Neural cell (in vitro differentiated cells): ENCODE measurements at regions not wholly inside any gene's neighbourhood (a gene's known extent, or its start where the extent isn't known, plus 50 kb on each side); places are given as distances from the start of the nearest gene placed in this dataset.

Experiments used
- EP300 ChIP-seq: fragments of 450-650 bp; conservative IDR thresholded peaks from 2 replicates; pipeline ENCODE4 v1.6.1; 2014; ENCODE audit warnings: antibody characterized with exemption, mild to moderate bottlenecking, moderate library complexity; ENCODE audit not compliant: poor library complexity, severe bottlenecking
- EZH2 ChIP-seq: fragments of 200-600, 300-800 bp; shearing (Covaris generic), sonication (generic); IDR thresholded peaks from 2 replicates; pipeline ENCODE4 v1.6.1; 2014; ENCODE audit warnings: antibody characterized with exemption, low read length, borderline replicate concordance, mild to moderate bottlenecking; ENCODE audit not compliant: insufficient read depth, poor library complexity, severe bottlenecking
- POLR2AphosphoS5 ChIP-seq: IDR thresholded peaks from 2 replicates; pipeline ENCODE4 v1.6.1; 2012
- SMC3 ChIP-seq: fragments of 450-650 bp; conservative IDR thresholded peaks from 2 replicates; pipeline ENCODE4 v1.6.1; 2014; ENCODE audit warnings: antibody characterized with exemption, mild to moderate bottlenecking, moderate library complexity; ENCODE audit not compliant: poor library complexity
- TF ChIP-seq, protein P1 (sequence below): fragments of 450-650 bp; IDR thresholded peaks from 2 replicates; pipeline ENCODE4 v1.5.1; 2014; ENCODE audit warnings: antibody characterized with exemption, mild to moderate bottlenecking, moderate library complexity; ENCODE audit not compliant: poor library complexity, severe bottlenecking

DNA sequence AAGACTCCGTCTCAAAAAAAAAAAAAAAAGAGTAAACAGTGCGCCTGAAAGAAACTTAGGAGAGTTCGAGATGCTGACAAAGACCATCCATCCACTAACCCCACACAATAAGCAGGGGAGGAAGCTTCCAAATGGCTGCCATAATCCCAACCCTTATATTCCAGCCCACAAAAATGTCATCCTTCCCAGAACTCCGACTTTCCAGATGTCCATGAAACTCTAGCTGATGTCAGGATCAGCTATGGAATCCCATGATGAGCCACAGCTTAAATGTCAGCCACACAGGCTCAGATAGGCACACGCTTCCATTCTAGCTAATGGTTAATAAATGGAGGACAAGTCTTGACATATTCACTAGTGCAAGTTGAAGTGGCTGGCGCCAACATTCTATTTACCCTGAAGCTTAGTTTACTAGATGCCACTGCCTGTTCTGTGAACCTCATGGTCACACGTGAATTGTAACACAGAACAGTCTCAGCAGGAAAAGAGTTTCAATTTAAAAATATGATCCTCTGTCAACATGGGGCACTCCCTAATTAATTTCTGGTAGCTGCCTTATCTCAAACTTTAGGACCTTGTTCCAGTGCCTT, 75.5 kb downstream of the FOXF2 start:
- TF ChIP-seq, protein P1, sequence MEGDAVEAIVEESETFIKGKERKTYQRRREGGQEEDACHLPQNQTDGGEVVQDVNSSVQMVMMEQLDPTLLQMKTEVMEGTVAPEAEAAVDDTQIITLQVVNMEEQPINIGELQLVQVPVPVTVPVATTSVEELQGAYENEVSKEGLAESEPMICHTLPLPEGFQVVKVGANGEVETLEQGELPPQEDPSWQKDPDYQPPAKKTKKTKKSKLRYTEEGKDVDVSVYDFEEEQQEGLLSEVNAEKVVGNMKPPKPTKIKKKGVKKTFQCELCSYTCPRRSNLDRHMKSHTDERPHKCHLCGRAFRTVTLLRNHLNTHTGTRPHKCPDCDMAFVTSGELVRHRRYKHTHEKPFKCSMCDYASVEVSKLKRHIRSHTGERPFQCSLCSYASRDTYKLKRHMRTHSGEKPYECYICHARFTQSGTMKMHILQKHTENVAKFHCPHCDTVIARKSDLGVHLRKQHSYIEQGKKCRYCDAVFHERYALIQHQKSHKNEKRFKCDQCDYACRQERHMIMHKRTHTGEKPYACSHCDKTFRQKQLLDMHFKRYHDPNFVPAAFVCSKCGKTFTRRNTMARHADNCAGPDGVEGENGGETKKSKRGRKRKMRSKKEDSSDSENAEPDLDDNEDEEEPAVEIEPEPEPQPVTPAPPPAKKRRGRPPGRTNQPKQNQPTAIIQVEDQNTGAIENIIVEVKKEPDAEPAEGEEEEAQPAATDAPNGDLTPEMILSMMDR = no peak
- TF ChIP-seq POLR2AphosphoS5 (no peak), SMC3 (no peak), EZH2 (no peak), EP300 (no peak)
